Endothelial cell of umbilical vein (primary cell): ENCODE measurements at regions not wholly inside any gene's neighbourhood (a gene's known extent, or its start where the extent isn't known, plus 50 kb on each side); places are given as distances from the start of the nearest gene placed in this dataset.

Experiments used
- CTCF ChIP-seq, 2 donors: IDR thresholded peaks; 1 replicate in 1 of 2; 2 replicates in 1 of 2; pipeline ENCODE4 v1.5.1; 2011; ENCODE audit warnings: low read length in 2 of 2, mild to moderate bottlenecking in 2 of 2, moderate library complexity in 2 of 2, control low read depth in 1 of 2, inconsistent platforms in 1 of 2, low read depth in 1 of 2; ENCODE audit not compliant: insufficient read depth in 1 of 2; ENCODE audit errors: extremely low read depth in 1 of 2
- EZH2 ChIP-seq: IDR thresholded peaks from 2 replicates; pipeline ENCODE4 v1.6.1; 2012; ENCODE audit warnings: borderline replicate concordance, low read depth, mild to moderate bottlenecking, moderate library complexity, low read length, inconsistent platforms; ENCODE audit not compliant: severe bottlenecking
- FOS ChIP-seq: IDR thresholded peaks from 2 replicates; pipeline ENCODE4 v1.6.1; 2011; ENCODE audit warnings: mild to moderate bottlenecking, low read length, moderate library complexity, borderline replicate concordance; ENCODE audit not compliant: insufficient read depth
- POLR2A ChIP-seq: IDR thresholded peaks from 2 replicates; pipeline ENCODE4 v1.6.1; 2012; ENCODE audit warnings: low read depth, mild to moderate bottlenecking, control low read depth, low read length
- POLR2AphosphoS5 ChIP-seq: IDR thresholded peaks from 2 replicates; pipeline ENCODE4 v1.6.1; 2012; ENCODE audit warnings: low read depth, mild to moderate bottlenecking, control low read depth, low read length, moderate library complexity; ENCODE audit not compliant: insufficient read depth

- TF ChIP-seq POLR2AphosphoS5 (no peak), POLR2A (no peak), CTCF (IDR thresholded peaks at IDR 0.05; ENCODE audit: extremely low read depth in 1 of 2, insufficient read depth in 1 of 2, low read depth in 1 of 2, low read length in 2 of 2) (no peak), FOS (no peak), EZH2 (no peak)
Observed at GRCh38 chr16:85395913-85396878, 216.9 kb upstream of the GSE1 start.
